Heart left ventricle (tissue), 13 donors: ENCODE measurements at regions not wholly inside any gene's neighbourhood (a gene's known extent, or its start where the extent isn't known, plus 50 kb on each side); places are given as distances from the start of the nearest gene placed in this dataset.
"Not testable (repeated sequence)": the region's sequence is repeated elsewhere in the genome, so short reads cannot be mapped to it uniquely, and the experiment has no call there.

ENCODE experiments used
- CTCF ChIP-seq, 12 donors: fragments of 200-600 bp; sonication (generic) in 4 of 12; IDR thresholded peaks; one replicate each; pipeline versions ENCODE4 v1.5.0 to v1.8.0; 2018 to 2022; ENCODE audit warnings: antibody characterized with exemption in 12 of 12, mild to moderate bottlenecking in 5 of 12
- POLR2A ChIP-seq, 2 donors: fragments of 450-650 bp; IDR thresholded peaks; one replicate each; pipeline ENCODE4 v1.6.1; 2017; ENCODE audit warnings: antibody characterized with exemption in 2 of 2, mild to moderate bottlenecking in 2 of 2, moderate library complexity in 2 of 2
- donor health status: ischemic (EF 13 %, LVEDD 7.1; RV severe dilation, severe dysfunction).
- donor health status: DM: no; HTN: yes; CAD: no.
- donor health status: DM: no; HTN: no; CAD: no.
- donor health status: ischemic (EF 25% LVEDD 6.9; RV normal size, moderate dysfunction).
- donor health status: ischemic (EF 25% LVEDD 5.7; RV mildly dilated, moderate dysfunction).
- donor health status: ischemic (EF 35%, LVEDD 5.7; RV mildly dilated, moderate dysfunction).
- donor health status: nonischemic (EF 11% LVEDD 7.7; RV severe dilation, severe dysfunction).
- donor health status: DM: yes; HTN: yes; CAD: no.
- donor health status: PGD.
- donor health status: ischemic (EF 29% LVEDD 5.4; RV normal size, mild dysfunction).
- donor health status: nonischemic (EF 23%, LVEDD 6.1; RV moderate dilation, normal function).

- not testable (repeated sequence) for TF ChIP-seq CTCF, POLR2A (IDR thresholded peaks at IDR 0.05)
These were observed 440.3 kb downstream of the GOLGA6L6 start for GRCh38 chr15:20101281-20101680.
